Hindlimb muscle (tissue), 1 donor: ENCODE measurements at regions not wholly inside any gene's neighbourhood (a gene's known extent, or its start where the extent isn't known, plus 50 kb on each side); places are given as distances from the start of the nearest gene placed in this dataset.

Source experiments
- DNase-seq: peaks from one replicate; pipeline ENCODE4 v3.0.0-alpha.2; 2013

- no peak for DNase-seq
Measured at GRCh38 chr15:101590785-101591184, 61.4 kb downstream of the TM2D3 start.

DNA sequence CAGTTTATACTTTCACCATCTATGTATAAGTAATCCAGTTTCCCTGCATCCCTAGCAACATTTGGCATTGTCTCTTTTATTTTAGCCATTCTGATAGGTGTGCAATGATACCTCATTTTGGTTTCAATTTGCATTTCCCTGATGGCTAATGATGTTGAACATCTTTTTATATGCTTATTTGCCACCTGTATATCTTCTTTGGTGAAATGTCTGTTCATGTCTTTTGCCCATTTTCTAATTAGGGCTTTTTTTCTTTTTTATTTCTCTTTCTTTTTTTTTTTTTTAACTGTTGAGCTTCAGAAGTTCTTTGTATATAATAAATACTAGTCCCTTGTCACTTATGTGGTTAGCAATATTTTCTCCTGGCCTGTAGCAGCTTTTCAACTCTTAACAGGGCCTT lies 68.9 kb downstream of the TM2D3 start:
- DNase-seq: no peak

DNA sequence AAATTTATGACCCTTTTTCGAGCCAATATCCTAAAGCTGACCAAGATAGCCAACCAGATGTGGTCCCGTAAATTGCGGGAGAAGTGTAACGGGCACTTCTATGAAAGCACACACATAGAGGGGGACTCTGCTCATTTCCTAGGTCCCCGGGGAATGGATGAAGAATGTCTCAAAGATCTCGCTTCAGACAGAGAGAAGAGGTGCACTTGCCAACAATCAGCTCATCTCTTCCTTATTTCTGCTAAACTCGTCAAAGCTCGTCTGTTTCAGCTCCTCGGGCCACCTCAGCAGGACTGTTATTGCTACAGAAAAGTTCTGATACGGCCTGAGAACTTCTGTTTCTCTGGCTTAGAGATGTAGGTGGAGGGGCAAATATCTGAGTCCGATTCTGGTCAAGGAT lies 71.8 kb downstream of the TM2D3 start:
- no peak for DNase-seq

DNA sequence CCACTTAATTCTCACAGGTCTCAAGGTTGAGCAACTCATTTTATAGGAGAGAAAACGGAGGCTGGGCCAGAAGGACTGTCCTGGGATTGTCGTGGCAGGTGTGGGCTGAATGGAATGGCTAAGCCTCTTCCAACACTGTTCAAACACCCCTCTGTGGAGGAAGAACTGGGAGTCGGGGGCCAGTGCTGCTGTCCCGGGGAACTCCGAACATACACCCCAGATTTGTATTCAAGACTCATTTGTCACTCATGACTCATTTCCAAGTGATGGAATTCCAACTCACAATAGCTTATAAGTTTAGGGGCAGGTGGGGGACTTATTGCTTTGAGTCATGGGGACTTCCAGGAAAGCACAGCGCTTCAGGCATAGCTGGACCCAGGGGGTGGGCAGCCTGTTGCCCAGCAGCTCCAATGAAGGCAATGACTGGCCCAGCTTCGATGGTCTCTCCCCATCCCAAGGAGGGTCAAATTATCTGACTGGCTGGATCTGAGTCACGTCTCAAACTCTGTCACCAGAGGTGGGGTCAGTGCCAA lies 72.5 kb downstream of the TM2D3 start:
- DNase-seq: no peak

DNA sequence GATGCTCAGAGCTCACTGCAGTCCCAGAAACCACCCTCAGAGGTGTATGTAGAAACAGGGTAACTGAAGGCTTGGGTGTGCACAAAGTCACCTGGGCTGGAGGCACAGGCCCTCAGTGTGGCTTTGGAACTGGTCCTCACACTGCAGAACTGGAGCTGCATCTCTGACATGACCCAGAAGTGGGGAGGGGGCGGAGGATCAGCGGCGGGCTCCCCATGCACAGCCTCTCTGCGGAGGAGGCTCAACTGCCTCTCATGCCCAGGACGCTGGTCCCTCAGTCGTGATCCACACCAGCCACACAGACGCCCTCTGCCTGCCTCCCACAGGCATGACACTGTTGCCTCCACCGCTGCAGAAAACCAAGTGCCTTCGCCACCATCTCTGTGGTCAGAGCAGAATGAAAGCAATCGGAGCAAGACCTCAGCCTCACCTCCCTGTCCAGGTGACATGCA lies 73.7 kb downstream of the TM2D3 start:
- DNase-seq: no peak

GRCh38 chr15:101573951-101574350 lies 78.2 kb downstream of the TM2D3 start:
- no peak for DNase-seq

DNA sequence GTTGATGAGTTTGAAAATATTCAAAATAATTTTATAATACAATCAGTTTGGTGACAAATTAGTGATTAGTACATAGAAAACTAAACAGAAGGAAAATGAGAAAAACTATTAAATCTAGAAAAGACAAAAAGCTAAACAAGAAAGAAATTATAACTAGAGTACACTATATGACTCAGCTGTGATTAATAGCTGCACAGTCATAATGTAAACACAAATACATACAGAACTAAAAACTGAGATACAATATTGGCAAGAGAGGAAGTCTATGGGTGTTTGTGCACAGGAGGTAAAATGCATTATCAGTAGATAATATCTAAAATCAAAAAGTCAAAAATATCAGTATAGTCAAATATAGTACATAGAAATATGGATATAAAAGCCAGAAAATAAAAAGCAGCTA lies 80.7 kb upstream of the PCSK6 start:
- DNase-seq: no peak

GRCh38 chr15:101568821-101569555 lies 79.5 kb upstream of the PCSK6 start:
- no peak for DNase-seq

DNA sequence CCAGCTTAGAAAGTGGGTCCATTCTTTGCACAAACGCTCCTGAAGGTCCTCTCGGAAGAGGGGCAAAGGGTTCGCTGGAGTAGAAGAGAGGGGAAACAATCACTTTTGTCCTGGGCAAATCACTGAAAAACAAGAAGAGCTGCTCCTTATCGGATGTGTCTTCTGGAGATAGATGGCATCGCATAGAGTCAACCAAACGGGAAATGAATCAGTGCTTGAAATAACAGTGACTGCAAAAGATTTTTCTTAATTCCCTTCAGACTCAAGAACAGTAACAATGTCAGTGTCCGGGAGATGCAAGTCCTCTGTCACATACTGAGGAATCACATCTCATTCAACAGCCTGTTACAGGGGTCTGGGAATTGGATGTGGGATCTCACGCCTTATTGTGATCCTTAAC lies 78.8 kb upstream of the PCSK6 start:
- DNase-seq: no peak

GRCh38 chr15:101566748-101567488 lies 77.4 kb upstream of the PCSK6 start:
- DNase-seq: no peak

DNA sequence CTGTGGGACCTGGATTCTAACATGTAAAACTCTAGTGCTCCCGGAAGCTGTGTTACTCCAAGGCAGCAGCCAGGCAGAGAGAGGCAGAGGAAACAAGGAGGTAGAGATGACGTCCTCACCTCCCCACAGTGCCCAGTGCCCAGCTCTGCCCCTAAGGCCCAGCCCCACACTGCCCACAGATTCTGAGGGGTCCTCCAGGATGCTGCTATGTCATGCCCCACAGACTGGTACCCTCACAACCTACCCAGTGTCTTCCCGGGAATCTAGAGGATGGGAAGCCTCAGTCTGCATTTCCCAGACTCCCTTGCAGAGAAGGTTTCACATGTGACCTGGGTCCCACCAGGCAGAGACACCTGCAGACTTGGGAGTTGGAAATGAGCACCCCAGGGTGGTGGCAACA lies 75.9 kb upstream of the PCSK6 start:
- DNase-seq: no peak

DNA sequence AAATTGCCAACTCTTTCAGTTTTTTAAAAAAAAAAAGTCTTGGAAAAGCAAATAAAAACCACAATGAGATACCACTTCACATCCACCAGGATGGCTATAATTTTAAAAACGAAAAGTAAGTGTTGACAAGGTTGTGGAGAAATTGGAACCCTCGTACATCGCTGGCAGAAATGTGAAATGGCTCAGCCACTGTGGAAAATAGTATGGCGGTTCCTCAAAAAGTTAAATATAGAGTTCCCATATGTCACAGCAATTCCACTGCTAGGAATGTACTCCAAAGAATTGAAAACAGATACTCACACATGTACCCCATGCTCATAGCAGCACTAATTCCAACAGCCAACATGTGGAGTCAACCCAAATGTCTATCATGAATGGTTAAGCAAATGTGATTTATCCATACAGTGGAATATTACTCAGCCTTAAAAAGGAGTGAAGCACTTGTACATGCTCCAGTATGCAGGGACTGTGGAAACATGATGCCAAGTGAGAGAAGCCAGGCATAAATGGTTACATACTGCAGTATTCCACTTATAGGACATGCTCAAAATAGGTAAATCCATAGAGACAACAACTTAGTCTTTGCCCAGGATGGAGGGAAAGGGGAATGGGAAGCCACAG lies 73.8 kb upstream of the PCSK6 start:
- DNase-seq: no peak

DNA sequence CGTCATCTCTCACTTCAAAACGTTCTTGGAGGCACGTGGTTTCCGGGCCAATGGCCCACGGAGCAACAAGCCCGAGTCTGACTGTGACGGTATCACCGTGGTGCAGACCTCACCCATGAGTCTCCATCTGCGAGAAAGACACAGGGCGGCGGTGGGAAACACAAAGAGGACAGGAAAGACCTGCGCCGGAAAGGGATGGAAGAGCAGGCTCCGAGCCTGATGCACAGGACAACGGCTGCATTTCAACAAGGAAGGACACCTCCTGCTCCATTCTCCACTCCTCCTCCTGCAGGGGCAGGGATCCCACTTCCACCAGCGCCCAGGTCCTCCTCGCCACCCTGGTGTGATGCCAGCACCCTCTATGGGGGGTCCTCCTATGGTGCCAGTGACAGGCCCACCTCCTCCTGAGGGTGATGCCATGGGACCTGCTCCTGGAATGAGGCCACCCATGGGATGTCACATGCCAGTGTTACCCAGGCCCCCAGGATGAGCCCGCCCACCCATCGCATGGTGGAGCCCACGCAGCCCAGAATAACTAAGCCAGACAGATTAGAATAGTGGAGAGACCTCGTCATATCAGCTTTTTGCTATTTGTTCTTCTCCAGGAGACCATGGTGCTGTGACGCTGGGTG lies 73.0 kb upstream of the PCSK6 start:
- DNase-seq: no peak

DNA sequence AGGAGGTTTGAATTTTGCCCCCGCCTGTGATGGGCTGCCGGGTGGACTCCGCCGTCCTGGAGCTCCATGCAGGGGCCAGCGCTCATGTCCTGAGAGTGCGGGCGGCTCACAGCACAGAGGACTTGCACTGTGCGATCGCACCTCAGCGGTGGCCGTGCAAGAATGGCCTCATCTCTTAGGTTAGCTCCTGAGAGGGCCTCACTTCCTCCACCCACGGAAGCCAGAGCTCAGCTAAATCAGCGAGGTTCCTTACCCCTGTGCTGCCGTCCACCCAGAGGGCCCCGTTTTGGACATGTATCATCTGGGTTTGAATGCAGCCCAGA lies 72.0 kb upstream of the PCSK6 start:
- no peak for DNase-seq

DNA sequence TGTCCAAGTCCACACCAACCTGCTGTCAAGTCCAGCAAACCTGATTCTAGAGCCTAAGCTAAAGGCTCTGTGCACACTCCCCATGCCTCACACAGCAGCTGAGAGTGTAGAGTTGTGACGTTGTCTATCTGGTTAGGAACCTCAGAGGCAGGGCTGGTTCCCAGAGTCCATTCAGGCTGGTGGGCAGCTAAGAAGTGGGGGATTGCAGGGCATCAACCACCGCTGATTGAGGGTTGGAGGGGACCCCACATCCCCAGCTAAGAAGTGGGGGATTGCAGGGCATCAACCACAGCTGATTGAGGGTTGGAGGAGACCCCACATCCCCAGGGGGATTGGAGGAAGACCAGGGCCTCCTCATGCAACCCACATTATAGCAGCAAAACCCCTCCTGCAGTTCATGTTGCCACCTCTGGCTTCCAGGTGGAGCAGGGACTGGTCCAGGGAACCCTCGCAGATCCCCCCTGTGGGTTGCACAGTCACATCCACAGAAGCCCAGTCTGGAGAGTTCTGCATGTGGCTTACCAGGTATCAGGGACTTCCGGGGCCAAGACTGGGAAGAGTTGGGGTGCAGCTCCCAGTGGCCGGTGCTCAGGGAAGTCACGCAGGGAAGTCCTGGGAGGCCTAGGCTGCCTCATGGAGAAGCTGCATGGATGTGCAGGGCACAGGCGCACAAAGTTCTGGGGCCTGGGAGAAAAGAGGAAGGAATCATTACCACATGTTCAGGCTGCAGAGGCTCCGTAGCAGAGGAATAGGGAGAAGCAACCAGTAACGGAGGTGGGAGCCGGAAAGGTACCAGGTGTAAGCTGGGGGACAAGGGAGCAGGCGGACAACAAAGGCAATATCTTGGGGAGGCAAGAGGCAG lies 71.4 kb upstream of the PCSK6 start:
- DNase-seq: no peak

DNA sequence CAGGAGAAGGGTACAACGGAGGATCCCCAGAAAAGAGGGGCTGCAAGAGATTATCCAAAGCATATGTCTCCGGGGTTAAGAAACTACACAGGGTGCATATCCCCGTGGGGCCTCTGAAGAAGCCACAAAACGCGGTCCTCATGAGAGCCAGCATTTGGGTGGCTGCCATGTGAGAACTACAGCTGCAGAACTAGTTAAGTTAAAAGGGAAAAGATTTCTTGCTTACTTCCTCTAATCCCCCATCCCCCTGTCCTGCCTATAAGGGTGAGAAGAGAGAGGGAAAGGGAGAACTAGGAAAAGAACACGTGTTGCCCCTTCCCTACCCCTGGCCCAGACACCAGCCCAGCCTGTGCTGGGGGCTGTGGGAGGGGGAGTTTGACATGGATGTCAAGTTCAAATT lies 70.4 kb upstream of the PCSK6 start:
- DNase-seq: no peak

DNA sequence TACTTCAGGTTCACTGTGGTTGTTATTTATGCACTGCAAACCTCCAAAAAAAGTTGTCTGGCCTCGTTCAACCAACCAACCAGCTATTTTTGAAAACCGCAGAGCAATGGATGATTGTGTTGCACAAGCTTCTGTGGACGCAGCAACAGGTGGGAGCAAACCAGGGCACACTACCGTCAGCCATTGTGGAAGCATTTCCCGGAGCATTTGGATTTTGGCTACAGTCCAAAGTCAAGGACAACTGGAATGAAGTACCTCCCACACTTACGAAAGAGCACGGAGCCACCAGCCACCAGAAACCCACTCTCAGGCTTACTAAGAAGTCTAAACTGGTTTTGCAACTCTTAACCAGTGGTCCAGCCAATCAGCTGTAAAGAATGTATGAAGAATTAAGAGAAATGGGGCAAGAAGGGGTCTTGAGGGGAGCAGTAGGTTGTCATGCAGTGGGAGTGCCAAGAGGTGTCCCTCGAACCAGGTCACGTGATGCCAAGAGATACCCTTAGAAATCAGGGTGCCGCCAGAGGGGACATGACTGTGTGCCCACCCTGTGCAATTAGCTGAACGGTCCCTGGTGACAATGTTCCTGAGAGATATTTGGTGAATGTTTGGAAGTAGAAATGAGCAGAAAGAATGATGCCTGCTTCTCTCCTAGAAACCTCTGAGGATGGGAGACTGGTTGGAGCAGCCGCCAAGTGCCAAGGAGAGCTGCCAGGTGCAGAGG lies 68.9 kb upstream of the PCSK6 start:
- DNase-seq: no peak

DNA sequence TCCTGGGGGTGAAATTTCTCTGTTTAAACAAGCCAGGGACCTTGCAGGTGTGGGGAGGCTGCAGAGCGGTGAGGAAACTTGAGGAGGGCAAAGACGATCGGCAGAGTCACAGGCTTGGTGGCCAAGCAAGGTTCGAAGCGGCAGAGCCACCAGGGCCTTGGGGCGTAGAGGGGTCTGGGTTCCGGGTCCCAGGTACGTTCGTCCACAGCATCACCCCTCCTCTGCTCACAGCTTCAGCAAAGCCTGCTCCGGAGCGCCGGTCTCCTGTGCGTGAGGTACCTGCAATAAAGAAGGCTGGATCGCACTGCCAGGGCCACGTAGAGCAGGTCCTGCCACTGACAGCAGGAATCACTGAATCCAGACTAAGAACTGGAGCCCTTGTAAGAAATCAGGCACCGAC lies 66.8 kb upstream of the PCSK6 start:
- no peak for DNase-seq

- DNase-seq: no peak
Measured at GRCh38 chr15:101554115-101554915, 64.8 kb upstream of the PCSK6 start.

- DNase-seq: no peak
Measured at GRCh38 chr15:101551696-101552591, 62.4 kb upstream of the PCSK6 start.
